HepG2 (cell line): ENCODE measurements at regions not wholly inside any gene's neighbourhood (a gene's known extent, or its start where the extent isn't known, plus 50 kb on each side); places are given as distances from the start of the nearest gene placed in this dataset.

Source experiments
- ATAC-seq: fragments of 200-7000 bp; cut with Tn5 transposase; 3 replicates; pipeline ENCODE4 v1.9.1; 2020; ENCODE audit warnings: mild to moderate bottlenecking, moderate library complexity
- BruUV-seq: library from RNA; stranded (reverse); fragments of 400-500 nt; replicated peaks from 2 replicates; lab custom pipeline; 2021; lab: Mats Ljungman, UMichigan
- CTCF ChIA-PET: fragments of 300-600 bp; formaldehyde crosslinking; extraction: SDS; loops from one replicate; lab custom pipeline; 2021; ENCODE audit warnings: low total read pairs, inconsistent platforms, low intra/inter-chr PET ratio; lab: Yijun Ruan, JAX
- POLR2A ChIA-PET: fragments of 350-600 bp; sonication (Branson Sonifier 250); formaldehyde crosslinking; loops from one replicate; lab custom pipeline; 2020; ENCODE audit warnings: antibody characterized with exemption, inconsistent platforms; lab: Yijun Ruan, JAX
- DNase-seq: peaks from one replicate; pipeline ENCODE4 v3.0.0-alpha.2; 2015; ENCODE audit warnings: low spot score
- FAIRE-seq: peaks from 3 replicates; lab custom pipeline; 2011; peaks lifted over from hg19 to GRCh38; lab: Jason Lieb, UNC
- H2AFZ ChIP-seq: one replicate; pipeline ENCODE4 v1.6.1; 2011; ENCODE audit warnings: low read length, inconsistent platforms
- H3K27ac ChIP-seq: fragments of 300-600 bp; 3 replicates; pipeline ENCODE4 v1.8.0; 2011; ENCODE audit warnings: mixed run types, mild to moderate bottlenecking, mixed read lengths, low read length, inconsistent platforms; ENCODE audit not compliant: insufficient read depth; ENCODE audit errors: extremely low read length
- H3K27me3 ChIP-seq, 2 experiments: fragments of 200-600 bp in 1 of 2; 2 replicates in 1 of 2; 3 replicates in 1 of 2; pipeline versions ENCODE4 v1.6.0 to v1.8.0; 2011; ENCODE audit warnings: low read length in 2 of 2, mild to moderate bottlenecking in 2 of 2, moderate library complexity in 2 of 2, inconsistent platforms in 1 of 2; ENCODE audit not compliant: insufficient read depth in 2 of 2, control insufficient read depth in 1 of 2
- H3K36me3 ChIP-seq, 2 experiments: fragments of 200-600 bp in 1 of 2; replicated peaks in 1 of 2; 2 replicates in 1 of 2; 3 replicates in 1 of 2; pipeline versions ENCODE4 v1.5.1 to v1.8.0; 2011; ENCODE audit warnings: low read length in 2 of 2, inconsistent platforms in 1 of 2; ENCODE audit not compliant: insufficient read depth in 2 of 2, control insufficient read depth in 1 of 2
- H3K4me1 ChIP-seq: 2 replicates; pipeline ENCODE4 v1.5.1; 2012; ENCODE audit warnings: low read length, inconsistent platforms; ENCODE audit not compliant: insufficient read depth
- H3K4me2 ChIP-seq: 2 replicates; pipeline ENCODE4 v1.6.0; 2011; ENCODE audit warnings: low read depth, low read length, inconsistent platforms
- H3K4me3 ChIP-seq, 3 experiments: fragments of 200-600 bp in 1 of 3; sonication (generic), shearing (Covaris generic) in 1 of 3; replicated peaks in 1 of 3; 2 replicates each; pipeline ENCODE4 v1.5.1; 2011 to 2016; ENCODE audit warnings: low read length in 3 of 3, inconsistent platforms in 2 of 3, low read depth in 2 of 3, mild to moderate bottlenecking in 2 of 3, control low read depth in 1 of 3, mixed read lengths in 1 of 3; ENCODE audit not compliant: insufficient read depth in 1 of 3
- H3K79me2 ChIP-seq: one replicate; pipeline ENCODE4 v1.6.1; 2011; ENCODE audit warnings: low read length, inconsistent platforms; ENCODE audit not compliant: insufficient read depth
- H3K9ac ChIP-seq: 2 replicates; pipeline ENCODE4 v1.6.0; 2011; ENCODE audit warnings: mild to moderate bottlenecking, low read depth, low read length, inconsistent platforms; ENCODE audit not compliant: insufficient read depth
- H3K9me3 ChIP-seq: 2 replicates; pipeline ENCODE4 v1.5.1; 2012; ENCODE audit warnings: mild to moderate bottlenecking, low read length
- H4K20me1 ChIP-seq: 2 replicates; pipeline ENCODE4 v1.6.0; 2011; ENCODE audit warnings: inconsistent platforms, mild to moderate bottlenecking, low read length, moderate library complexity; ENCODE audit not compliant: insufficient read depth
- MAFG ChIP-seq: sonication (generic); formaldehyde crosslinking; IDR thresholded peaks from 2 replicates; pipeline ENCODE4 v1.5.1; 2020; ENCODE audit warnings: mild to moderate bottlenecking, missing genetic modification reagents
- RFX5 ChIP-seq: IDR thresholded peaks from 2 replicates; pipeline ENCODE4 v1.6.1; 2011; ENCODE audit warnings: low read depth, low read length, improper control_type of control experiment
- SRSF9 ChIP-seq: fragments of 200-400 bp; formaldehyde crosslinking; IDR thresholded peaks from 2 replicates; pipeline ENCODE4 v1.6.1; 2018; ENCODE audit warnings: borderline replicate concordance, mild to moderate bottlenecking, low read depth, low read length; ENCODE audit not compliant: insufficient read depth, poor library complexity, severe bottlenecking
- SUZ12 ChIP-seq: fragments of 150-350 bp; IDR thresholded peaks from 2 replicates; pipeline ENCODE4 v1.6.1; 2014; ENCODE audit warnings: low read depth, low read length
- TCF7L2 ChIP-seq: IDR thresholded peaks from 2 replicates; pipeline ENCODE4 v1.6.1; 2011; ENCODE audit warnings: mild to moderate bottlenecking, low read depth, low read length, moderate library complexity
- TOPORS ChIP-seq: sonication (generic); formaldehyde crosslinking; IDR thresholded peaks from 2 replicates; pipeline ENCODE4 v1.8.0; 2023; ENCODE audit warnings: mild to moderate bottlenecking, missing genetic modification reagents
- ZNF382 ChIP-seq: sonication (generic); formaldehyde crosslinking; IDR thresholded peaks from 2 replicates; pipeline ENCODE4 v1.5.0; 2020; ENCODE audit warnings: missing genetic modification reagents, mild to moderate bottlenecking, borderline replicate concordance
- ZNF468 ChIP-seq: sonication (generic); formaldehyde crosslinking; IDR thresholded peaks from 2 replicates; pipeline ENCODE4 v1.8.0; 2022; ENCODE audit warnings: mild to moderate bottlenecking, moderate library complexity, missing genetic modification reagents
- ZNF501 ChIP-seq: sonication (generic); formaldehyde crosslinking; IDR thresholded peaks from 2 replicates; pipeline ENCODE4 v1.5.1; 2020; ENCODE audit warnings: mild to moderate bottlenecking, moderate library complexity, missing genetic modification reagents
- ZNF557 ChIP-seq: sonication (generic); formaldehyde crosslinking; IDR thresholded peaks from 2 replicates; pipeline ENCODE4 v1.4.0; 2020; ENCODE audit warnings: missing genetic modification reagents
- ZNF703 ChIP-seq: sonication (generic); formaldehyde crosslinking; IDR thresholded peaks from 2 replicates; pipeline ENCODE4 v1.5.1; 2020; ENCODE audit warnings: missing genetic modification reagents, mild to moderate bottlenecking, moderate library complexity, borderline replicate concordance
- ZSCAN22 ChIP-seq: sonication (generic); formaldehyde crosslinking; IDR thresholded peaks from 2 replicates; pipeline ENCODE4 v1.4.0; 2020; ENCODE audit warnings: mild to moderate bottlenecking, missing genetic modification reagents
- WGBS: methylation state at CpG from one replicate; pipeline ENCODE4 v1.1.6; 2017; ENCODE audit warnings: low lambda C conversion rate; 5-methylcytosine and 5-hydroxymethylcytosine counted together
- in situ Hi-C: cut with HindIII; loops from 2 replicates; pipeline ENCODE4 v1.10.0; 2017; ENCODE audit warnings: low pct_unique_long_range_greater_than_20kb; ENCODE audit not compliant: extremely low pct_ligation_motif_present
- intact Hi-C: fragments of 100-400 bp; cut with micrococcal nuclease; formaldehyde crosslinking; loops from one replicate; pipeline ENCODE4 v1.10.0; 2022; ENCODE audit not compliant: unreplicated experiment
- TF ChIP-seq, protein P1 (sequence below): sonication (generic); formaldehyde crosslinking; IDR thresholded peaks from 2 replicates; pipeline ENCODE4 v1.4.0; 2020; ENCODE audit warnings: missing genetic modification reagents

DNA sequence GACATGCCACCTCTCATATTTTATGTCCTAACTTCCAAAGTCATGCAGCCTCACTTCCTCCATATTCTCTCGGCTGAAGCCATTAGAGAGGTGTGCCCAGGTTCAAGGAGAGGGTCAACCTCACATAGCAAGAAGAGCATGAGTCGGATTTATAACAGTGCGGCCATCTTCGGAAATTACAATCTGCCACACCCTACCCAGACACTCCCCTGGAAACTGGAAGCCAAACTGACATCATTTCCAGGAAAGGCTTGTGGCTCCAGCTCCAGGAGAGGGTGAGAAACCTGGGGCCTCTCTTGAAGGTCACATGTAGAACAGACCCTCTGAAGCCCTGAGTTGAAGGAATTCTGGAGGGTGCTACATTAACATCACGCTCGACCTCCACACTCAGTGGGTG is 73.5 kb downstream of the RRAGC start:
- in situ Hi-C loops: no loop called here
- Histone ChIP-seq H3K4me2 (no peak overlapping the region), H3K36me3 (no peaks in the 10 kb centered on the region), H3K4me1 (peaks cover 15% of the 10 kb centered on the region), H3K79me2 (no peaks in the 10 kb centered on the region), H3K4me3 (no peak overlapping the region), H3K27me3 (peaks cover 0 to 70% of the 10 kb centered on the region in 2 experiments), H2AFZ (no peak overlapping the region), H3K27ac (no peak overlapping the region), H4K20me1 (no peaks in the 10 kb centered on the region), H3K9me3 (no peaks in the 10 kb centered on the region), H3K9ac (no peak overlapping the region)
- 41% methylated on average over 6 of the region's 6 CpGs for WGBS
- POLR2A ChIA-PET: no interaction called here
- FAIRE-seq: no peak
- no peak for DNase-seq
- CTCF ChIA-PET: no interaction called here
- no peak for ATAC-seq
- intact Hi-C loops: no loop called here
- TF ChIP-seq SUZ12: no peak
- TF ChIP-seq, all 625 proteins: peak for 0
- no TSS peak for BruUV-seq

DNA sequence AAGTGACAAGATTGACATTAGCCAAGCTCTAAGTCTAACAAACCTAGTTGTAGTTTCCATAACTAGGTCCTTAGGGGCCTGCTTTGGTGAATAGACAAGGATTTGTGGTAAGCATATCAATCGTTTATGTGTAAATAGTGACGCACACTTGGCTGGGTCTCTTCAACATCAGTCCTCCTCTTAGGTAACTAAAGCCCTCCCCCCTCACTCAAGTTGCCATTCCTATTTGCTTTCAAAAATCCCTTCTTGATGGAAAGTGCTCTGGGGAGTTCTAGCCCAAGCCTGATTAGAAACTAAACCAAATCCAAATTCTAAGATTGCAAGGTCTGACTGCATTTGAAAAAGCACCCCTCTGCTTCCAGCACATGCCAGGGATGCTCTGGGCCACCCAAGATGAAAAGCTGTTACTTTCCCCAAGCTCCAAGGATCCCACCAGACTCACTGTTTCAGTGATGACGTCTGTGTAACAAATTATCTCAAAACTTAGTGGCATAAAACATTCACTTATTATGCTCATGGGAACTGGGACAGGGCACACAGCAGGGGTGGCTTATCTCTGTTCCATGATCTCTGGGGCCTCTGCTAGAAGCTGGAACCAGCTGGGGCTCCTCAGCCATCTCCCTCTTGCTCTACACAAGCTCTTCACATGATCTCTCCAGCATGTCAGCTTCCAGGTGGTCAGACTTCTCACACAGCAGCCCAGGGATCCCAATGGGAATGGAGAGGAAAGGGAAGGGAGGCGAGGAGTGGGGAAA is 74.1 kb downstream of the RRAGC start:
- FAIRE-seq (no peak), DNase-seq (no peak), ATAC-seq (no peak)
- Histone ChIP-seq H3K9me3 (no peaks in the 10 kb centered on the region), H3K4me2 (no peak overlapping the region), H3K36me3 (no peaks in the 10 kb centered on the region), H3K79me2 (no peaks in the 10 kb centered on the region), H3K27ac (no peak overlapping the region), H4K20me1 (no peaks in the 10 kb centered on the region), H3K27me3 (peaks cover 0 to 70% of the 10 kb centered on the region in 2 experiments), H3K4me3 (no peak overlapping the region), H2AFZ (no peak overlapping the region), H3K4me1 (peaks cover 15% of the 10 kb centered on the region), H3K9ac (no peak overlapping the region)
- intact Hi-C loops: no loop called here
- ChIA-PET POLR2A (no interaction called here), CTCF (no interaction called here)
- TF ChIP-seq ZNF557 (CRISPR knock-in tag) (no peak), ZNF501 (CRISPR knock-in tag) (no peak), MAFG (no peak), ZNF468 (no peak), TOPORS (no peak), TCF7L2 (no peak), SRSF9 (no peak), ZSCAN22 (CRISPR knock-in tag) (no peak), RFX5 (no peak), ZNF382 (CRISPR knock-in tag) (no peak), ZNF703 (no peak)
- TF ChIP-seq, protein P1, sequence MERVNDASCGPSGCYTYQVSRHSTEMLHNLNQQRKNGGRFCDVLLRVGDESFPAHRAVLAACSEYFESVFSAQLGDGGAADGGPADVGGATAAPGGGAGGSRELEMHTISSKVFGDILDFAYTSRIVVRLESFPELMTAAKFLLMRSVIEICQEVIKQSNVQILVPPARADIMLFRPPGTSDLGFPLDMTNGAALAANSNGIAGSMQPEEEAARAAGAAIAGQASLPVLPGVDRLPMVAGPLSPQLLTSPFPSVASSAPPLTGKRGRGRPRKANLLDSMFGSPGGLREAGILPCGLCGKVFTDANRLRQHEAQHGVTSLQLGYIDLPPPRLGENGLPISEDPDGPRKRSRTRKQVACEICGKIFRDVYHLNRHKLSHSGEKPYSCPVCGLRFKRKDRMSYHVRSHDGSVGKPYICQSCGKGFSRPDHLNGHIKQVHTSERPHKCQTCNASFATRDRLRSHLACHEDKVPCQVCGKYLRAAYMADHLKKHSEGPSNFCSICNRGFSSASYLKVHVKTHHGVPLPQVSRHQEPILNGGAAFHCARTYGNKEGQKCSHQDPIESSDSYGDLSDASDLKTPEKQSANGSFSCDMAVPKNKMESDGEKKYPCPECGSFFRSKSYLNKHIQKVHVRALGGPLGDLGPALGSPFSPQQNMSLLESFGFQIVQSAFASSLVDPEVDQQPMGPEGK (CRISPR knock-in tag): no peak
- WGBS: 19% methylated on average over 4 of the region's 4 CpGs
- BruUV-seq: no TSS peak
- in situ Hi-C loops: no loop called here
